ENCODE measurements at regions not wholly inside any gene's neighbourhood (a gene's known extent, or its start where the extent isn't known, plus 50 kb on each side); places are given as distances from the start of the nearest gene placed in this dataset.
A peak's percentile ranks its signal among the peaks of the same experiment; 100 is the strongest.

- no peak for DNase-seq
These were observed 500.8 kb upstream of the ANKRD30A start for GRCh38 chr10:36624551-36625100.

GRCh38 chr10:36621346-36621745 is 504.1 kb upstream of the ANKRD30A start:
- DNase-seq = no peak

GRCh38 chr10:36612436-36612835 is 513.0 kb upstream of the ANKRD30A start:
- no peak for DNase-seq

GRCh38 chr10:36608866-36609265 is 516.5 kb upstream of the ANKRD30A start:
- no peak for DNase-seq

- DNase-seq = peak; percentile 20
These were observed 517.1 kb upstream of the ANKRD30A start for GRCh38 chr10:36608251-36608650.

- no peak for DNase-seq
These were observed 519.1 kb upstream of the ANKRD30A start for GRCh38 chr10:36606234-36606839.

GRCh38 chr10:36604316-36604715 is 521.1 kb upstream of the ANKRD30A start:
- no peak for DNase-seq

GRCh38 chr10:36603688-36604087 is 521.7 kb upstream of the ANKRD30A start:
- DNase-seq = no peak

GRCh38 chr10:36602374-36602773 is 523.0 kb upstream of the ANKRD30A start:
- no peak for DNase-seq

GRCh38 chr10:36597756-36598320 is 527.6 kb upstream of the ANKRD30A start:
- no peak for DNase-seq

- no peak for DNase-seq
These were observed 532.4 kb upstream of the ANKRD30A start for GRCh38 chr10:36592964-36593363.

GRCh38 chr10:36591436-36591835 is 534.0 kb upstream of the ANKRD30A start:
- DNase-seq = peak; percentile 26

GRCh38 chr10:36583690-36584089 is 541.7 kb upstream of the ANKRD30A start:
- DNase-seq = no peak

- no peak for DNase-seq
These were observed 544.2 kb upstream of the ANKRD30A start for GRCh38 chr10:36581237-36581636.

- peak; percentile 43 for DNase-seq
These were observed 547.1 kb upstream of the ANKRD30A start for GRCh38 chr10:36578306-36578705.

- no peak for DNase-seq
These were observed 548.3 kb upstream of the ANKRD30A start for GRCh38 chr10:36577126-36577525.

- DNase-seq = no peak
These were observed 551.2 kb upstream of the ANKRD30A start for GRCh38 chr10:36574207-36574606.

- DNase-seq = no peak
These were observed 552.2 kb upstream of the ANKRD30A start for GRCh38 chr10:36573246-36573645.

- DNase-seq = no peak
These were observed 561.0 kb upstream of the ANKRD30A start for GRCh38 chr10:36564433-36564832.

GRCh38 chr10:36559412-36560400 is 565.7 kb upstream of the ANKRD30A start:
- no peak for DNase-seq

- no peak for DNase-seq
These were observed 568.9 kb upstream of the ANKRD30A start for GRCh38 chr10:36556468-36556867.

- DNase-seq = no peak
These were observed 570.4 kb upstream of the ANKRD30A start for GRCh38 chr10:36555036-36555435.

- DNase-seq = no peak
These were observed 577.4 kb upstream of the ANKRD30A start for GRCh38 chr10:36547965-36548364.

- no peak for DNase-seq
These were observed 582.9 kb upstream of the ANKRD30A start for GRCh38 chr10:36542493-36542892.

All from NCI-H226 (cell line).